HG03558 (cell line): ENCODE measurements at regions not wholly inside any gene's neighbourhood (a gene's known extent, or its start where the extent isn't known, plus 50 kb on each side); places are given as distances from the start of the nearest gene placed in this dataset.
"Not testable (repeated sequence)": the region's sequence is repeated elsewhere in the genome, so short reads cannot be mapped to it uniquely, and the experiment has no call there.

Experiments used
- ATAC-seq: cut with Tn5 transposase; IDR thresholded peaks from one replicate; pipeline ENCODE4 v1.9.1; 2021; ENCODE audit warnings: moderate number of reproducible peaks; ENCODE audit not compliant: unreplicated experiment; ENCODE audit errors: extremely low read depth

DNA sequence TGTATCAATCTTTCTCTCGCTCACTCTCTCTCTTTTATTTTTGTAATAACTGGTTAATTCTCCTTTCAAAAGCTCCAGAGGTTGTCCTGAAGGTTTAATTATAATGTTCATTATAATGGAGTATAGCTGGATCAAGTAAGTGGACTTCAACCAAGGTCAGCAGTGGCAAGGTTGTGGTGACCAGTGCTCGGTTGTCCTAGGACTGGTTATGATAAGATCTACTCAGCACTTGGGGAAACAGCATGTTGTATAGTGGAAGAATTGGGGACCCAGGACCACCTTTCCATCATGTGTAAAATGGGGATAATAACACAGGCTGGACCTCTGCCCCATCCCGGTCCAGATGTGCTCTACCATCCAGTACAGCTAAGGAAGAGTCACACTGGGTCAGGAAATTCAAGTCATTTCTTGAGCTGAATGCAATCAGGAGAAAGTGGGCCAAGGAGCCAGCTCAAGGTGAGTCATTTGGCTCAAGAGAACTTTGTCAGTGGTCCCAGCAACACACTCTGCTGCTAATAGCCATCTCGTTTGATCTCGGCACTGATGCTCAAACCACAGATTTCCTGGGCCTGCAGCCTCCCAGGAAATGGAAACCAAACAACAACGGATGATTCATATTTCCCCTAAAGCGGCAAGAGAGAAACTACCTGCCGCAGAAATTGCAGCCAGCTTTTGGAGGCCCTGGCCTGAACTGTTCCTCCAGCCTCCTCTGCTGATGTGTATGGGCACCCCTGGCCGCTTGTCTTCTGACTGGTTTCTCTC is 123.6 kb upstream of the RBPJ start:
- ATAC-seq = peak; percentile 71

DNA sequence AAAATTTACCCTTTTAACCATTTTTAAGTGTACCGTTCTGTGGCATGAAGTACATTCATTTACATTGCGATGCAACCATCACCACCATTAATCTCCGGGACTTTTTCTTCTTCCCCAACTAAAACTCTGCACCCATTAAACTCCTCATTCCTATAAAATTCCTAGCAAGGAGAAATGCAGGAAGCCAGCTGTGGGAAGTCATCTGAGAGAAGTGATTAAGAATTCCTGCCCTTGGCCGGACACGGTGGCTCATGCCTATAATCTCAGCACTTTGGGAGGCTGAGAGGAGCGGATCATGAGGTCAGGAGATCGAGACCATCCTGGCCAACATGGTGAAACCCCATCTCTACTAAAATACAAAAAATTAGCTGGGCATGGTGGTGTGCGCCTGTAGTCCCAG is 121.9 kb upstream of the RBPJ start:
- not testable (repeated sequence) for ATAC-seq

DNA sequence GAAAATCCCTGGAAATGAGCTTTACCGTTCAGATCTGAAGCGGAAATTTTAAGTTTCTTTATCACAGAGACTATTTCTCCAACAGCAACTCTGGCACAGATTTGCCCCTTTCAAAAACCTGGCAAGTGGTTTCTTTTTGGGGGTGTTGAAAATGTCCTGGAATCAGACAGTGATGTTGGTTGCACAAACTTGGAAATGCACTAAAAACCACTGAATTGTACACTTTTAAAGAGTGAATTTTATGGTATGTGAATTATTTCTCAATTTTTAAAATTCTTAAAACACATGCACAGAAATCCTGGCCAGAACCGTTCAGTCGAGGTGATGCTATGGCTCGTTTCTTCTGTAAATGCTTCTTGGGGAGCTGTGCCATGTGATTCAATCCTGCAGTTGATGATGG is 121.2 kb upstream of the RBPJ start:
- ATAC-seq = no peak

DNA sequence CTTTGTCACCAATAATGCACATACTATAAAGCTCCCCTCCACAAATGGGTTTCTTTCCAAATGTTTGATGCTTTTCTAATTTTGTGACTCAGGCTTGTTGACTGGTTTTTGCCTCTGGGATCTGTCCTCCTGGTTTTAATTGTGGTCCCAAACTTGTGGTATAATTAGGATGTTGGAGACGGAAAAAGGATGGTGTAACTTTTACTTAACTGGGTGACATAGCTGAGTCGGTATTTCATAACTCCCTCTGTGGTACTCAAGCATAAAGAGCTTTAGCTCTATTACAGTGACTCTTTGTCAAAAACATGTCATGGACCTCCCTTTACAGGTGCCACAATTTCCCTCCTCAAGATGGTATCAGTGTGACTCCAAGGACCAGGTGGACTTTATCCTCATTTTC is 119.7 kb upstream of the RBPJ start:
- no peak for ATAC-seq

- no peak for ATAC-seq
Measured at GRCh38 chr4:26204249-26204825, 116.5 kb upstream of the RBPJ start.

DNA sequence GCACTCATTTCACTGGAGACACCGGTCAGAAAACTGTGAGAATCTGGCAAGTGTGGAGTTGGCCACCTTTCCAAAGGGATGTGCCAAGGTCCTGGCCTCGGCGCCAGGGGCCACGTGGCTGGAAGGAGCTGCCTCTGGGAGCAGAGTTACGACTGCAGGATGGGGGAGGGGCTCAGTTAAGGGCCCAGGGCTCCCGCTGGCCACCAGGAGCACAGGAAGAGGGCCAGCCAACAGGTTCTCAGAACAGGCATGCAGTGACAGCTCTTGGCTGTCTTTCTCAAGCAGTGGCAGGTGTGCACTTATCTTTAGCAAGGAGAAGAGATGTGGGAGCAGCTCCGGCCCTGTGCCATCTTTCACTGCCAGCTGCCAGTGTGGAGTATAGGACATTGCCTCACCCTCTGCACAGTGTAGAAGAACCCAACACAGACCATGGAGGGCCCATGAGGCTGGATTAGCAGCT is 115.9 kb upstream of the RBPJ start:
- ATAC-seq = no peak

GRCh38 chr4:26206339-26206738 is 114.5 kb upstream of the RBPJ start:
- ATAC-seq = no peak

DNA sequence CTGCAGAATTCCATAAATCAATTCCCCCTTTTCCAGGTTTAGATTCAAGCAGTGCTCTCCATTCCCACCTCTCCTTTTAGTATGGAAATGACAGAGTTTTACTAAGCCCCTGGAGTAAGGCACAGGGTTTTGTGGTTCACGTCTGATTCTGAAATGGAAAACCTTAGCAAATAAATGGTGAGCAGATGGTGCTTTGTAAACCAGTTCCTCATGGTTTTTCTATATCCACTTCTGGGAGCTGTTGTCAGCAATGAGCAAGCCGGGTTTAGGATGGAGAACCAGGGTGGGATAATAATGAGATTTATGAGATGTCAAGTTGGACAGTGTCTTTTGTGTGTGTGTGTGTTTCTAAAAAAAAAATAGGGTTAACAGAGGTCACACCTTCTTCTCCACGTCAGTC is 113.8 kb upstream of the RBPJ start:
- no peak for ATAC-seq

DNA sequence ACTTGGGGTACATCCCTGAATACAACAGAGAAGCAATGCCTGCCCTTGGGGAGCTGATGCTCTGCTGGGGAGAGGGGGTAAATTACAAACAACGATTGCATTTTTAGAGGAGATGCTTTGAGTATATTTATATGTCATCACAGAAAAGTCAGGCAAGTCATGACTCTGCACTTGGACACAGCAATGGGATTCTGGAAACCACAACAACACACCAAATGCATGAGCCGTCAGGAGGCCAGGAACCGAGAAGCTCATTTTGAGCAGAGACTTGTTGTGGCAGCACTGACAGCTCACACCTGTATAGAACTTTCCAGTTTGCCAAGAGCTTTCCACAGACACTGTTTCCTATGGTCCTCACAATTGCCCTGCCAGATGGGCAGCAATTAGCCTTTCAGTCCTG is 113.2 kb upstream of the RBPJ start:
- ATAC-seq = no peak

- ATAC-seq = no peak
Measured at GRCh38 chr4:26208237-26208994, 112.4 kb upstream of the RBPJ start.

DNA sequence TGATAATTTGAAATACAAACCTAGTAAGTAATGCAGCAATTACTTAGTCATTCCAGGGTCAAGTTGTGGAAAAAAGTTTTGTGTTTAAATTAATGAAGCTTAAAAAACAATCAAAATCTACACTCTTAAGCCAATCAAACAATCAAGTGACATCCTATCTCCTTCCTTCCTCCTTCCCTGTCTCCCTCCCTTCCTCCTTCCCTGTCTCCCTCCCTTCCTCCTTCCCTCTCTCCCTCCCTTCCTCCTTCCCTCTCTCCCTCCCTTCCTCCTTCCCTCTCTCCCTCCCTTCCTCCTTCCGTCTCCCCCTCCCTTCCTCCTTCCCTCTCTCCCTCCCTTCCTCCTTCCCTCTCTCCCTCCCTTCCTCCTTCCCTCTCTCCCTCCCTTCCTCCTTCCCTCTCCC is 111.4 kb upstream of the RBPJ start:
- ATAC-seq = not testable (repeated sequence)

DNA sequence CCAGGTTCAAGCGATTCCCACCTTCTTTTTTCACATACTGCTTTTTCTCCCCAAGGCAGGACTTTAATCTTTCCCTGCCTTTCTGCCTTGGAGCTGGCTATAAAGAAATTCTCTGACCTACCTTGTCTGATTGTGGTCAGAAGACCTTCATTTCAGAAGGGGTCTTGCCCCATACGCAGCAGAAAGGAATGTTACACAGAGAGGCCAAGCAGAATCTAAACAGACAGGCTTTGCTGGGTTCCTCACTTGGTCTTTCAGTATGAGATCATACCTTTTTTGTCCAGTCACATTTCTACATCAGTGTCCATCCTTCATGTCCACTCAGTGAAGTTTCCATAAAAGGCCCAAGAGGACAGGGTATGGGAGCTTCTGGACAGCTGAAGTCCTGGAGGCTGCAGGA is 108.3 kb upstream of the RBPJ start:
- ATAC-seq = no peak

DNA sequence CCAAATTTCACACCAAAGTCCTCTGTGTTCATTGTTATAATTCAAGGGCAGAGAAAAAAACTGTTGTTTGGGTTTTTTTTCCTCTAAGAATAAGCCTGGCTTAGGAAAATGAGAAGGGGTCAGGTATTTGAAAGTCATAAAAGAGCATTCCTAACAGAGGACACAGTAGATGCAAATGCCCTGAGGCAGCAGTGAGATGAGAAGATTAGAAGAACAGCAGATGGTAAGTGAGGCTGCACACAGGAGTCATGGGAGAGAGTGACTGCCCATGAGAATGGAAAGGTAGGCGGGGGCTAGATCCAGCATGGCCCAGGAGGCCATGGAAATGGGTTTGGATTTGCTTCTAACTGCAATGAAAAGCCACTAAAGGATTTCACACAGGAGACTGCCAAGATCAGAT is 107.5 kb upstream of the RBPJ start:
- no peak for ATAC-seq

DNA sequence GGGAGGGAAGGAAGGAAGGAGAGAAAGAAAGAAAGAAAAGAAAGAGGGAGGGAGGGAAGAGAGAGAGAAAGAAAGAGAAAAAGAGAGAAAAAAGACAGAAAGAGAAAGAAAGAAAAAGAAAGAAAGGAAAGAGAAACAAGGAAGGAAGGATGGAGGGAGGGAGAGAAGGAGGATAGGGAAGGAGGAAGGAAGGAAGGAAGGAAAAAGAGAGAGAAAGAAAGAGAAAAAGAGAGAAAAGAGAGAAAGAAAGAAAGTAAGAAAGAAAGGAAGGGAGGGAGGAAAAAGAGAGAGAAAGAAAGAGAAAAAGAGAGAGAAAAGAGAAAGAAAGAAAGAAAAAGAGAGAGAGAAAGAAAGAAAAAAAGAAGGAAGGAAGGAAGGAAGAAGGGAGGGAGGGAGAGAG is 105.8 kb upstream of the RBPJ start:
- no peak for ATAC-seq

- no peak for ATAC-seq
Measured at GRCh38 chr4:26215725-26216124, 105.1 kb upstream of the RBPJ start.

DNA sequence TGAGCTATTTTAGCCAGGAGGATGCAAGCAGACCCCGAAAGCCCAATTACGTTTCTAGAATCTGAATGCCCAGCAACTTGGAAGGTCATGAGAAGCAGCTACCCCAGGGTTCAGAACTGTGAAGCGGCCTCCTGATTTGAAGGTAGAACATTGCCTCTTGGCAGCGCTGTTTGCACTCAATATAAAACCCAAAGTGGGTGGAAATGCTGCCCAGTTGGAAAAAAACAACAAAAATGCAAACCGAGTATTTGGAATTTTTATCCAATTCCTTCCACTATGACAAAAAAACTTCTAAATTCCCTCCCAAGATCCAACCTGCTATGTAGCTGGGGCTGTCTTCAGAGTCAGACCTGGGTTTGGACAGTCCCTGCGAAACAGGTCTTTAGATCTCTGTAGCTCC is 103.3 kb upstream of the RBPJ start:
- no peak for ATAC-seq

DNA sequence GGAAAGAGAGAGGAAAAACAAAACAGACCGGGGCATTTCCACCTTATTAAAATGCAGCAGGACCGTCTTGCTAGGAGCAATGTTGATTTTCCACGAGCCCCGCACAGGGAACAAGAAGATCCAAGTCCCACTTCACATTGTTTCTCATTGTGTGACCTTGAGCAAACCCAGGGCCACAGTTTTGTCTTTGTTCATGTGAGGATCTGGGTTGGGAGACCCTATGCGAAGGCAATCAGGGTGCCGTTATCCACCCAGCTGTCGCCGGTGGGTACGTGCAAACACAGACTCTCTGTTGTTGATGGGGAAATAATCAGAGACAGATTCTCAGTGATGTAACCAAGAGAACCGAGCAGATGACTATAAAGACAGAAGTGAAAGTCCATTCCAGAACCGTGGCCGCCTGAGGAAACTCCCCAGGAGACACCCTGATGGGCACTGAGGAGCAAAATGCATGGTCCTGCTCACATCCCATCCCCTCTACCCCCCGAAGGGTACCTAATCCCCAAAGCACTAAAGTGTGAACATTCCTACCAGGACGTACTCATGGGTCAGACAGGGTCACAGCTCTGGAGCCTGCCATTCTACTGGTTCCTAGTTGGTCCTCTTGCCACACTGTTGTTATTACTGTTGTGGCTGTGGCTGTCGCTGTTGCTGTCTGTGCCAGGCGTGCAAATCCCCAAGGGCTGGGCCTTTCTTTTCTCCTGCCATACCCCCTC is 102.7 kb upstream of the RBPJ start:
- no peak for ATAC-seq

DNA sequence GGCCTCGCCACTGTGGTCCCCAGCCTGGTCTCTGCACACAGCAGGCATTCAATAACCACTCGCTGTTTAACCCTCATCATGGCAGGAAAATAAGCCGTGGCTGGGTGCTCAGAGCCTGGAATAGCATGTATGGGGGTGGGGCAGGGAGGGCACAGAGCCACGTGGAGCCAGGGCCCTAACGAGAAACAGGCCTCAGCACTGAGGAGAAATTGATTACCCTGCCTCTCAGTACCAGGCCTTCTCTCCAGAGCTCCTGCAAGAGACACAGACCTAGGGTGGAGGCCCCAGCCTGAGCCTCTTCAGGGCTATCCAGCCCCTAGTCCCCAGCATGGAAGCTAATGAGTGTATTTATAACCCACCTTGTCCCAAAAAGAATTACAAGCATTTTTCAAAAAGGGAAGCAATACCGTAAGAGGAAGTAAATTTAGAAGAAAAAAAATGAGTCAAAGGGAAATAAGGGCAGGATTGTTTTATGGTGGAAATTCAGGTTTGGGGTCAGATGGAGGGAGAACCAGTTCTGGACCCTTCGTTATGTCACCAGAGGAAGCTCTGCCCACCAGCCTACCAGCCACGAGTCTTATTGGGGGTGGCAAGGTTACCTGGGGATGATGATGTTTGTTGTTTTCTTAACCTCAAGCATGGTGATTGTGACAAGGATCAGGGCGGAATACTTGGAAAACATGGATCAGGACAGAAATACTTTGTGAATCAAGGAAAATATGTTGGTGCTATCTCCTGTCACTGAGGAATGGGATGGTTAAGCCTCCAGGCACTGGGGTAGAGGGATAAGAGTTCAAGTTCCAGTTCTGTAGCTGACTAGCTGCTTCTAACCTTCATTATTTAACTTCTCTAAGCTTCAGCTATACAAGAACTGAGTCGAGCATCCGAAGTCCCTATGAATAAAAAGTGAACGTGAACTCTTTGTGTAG is 101.9 kb upstream of the RBPJ start:
- ATAC-seq = no peak

GRCh38 chr4:26220696-26221095 is 100.1 kb upstream of the RBPJ start:
- ATAC-seq = no peak

- no peak for ATAC-seq
Measured at GRCh38 chr4:26223155-26223554, 97.7 kb upstream of the RBPJ start.
